Mesenchymal stem cell (in vitro differentiated cells and primary cell): ENCODE measurements at regions not wholly inside any gene's neighbourhood (a gene's known extent, or its start where the extent isn't known, plus 50 kb on each side); places are given as distances from the start of the nearest gene placed in this dataset.
"Not testable (repeated sequence)": the region's sequence is repeated elsewhere in the genome, so short reads cannot be mapped to it uniquely, and the experiment has no call there.

Source experiments
- DNase-seq: peaks from one replicate; pipeline ENCODE4 v3.0.0-alpha.2; 2013
- H2AFZ ChIP-seq: one replicate; pipeline ENCODE4 v1.6.1; 2013; ENCODE audit warnings: low read depth, mild to moderate bottlenecking, control low read depth, inconsistent platforms, low read length, moderate library complexity
- H2AK5ac ChIP-seq: 2 replicates; pipeline ENCODE4 v1.6.1; 2013; ENCODE audit warnings: low read length, moderate library complexity, mild to moderate bottlenecking, inconsistent platforms; ENCODE audit not compliant: severe bottlenecking
- H2BK120ac ChIP-seq: one replicate; pipeline ENCODE4 v1.6.1; 2013; ENCODE audit warnings: low read depth, mild to moderate bottlenecking, inconsistent platforms, low read length, moderate library complexity
- H2BK12ac ChIP-seq, 2 experiments: one replicate each; pipeline ENCODE4 v1.6.1; 2013; ENCODE audit warnings: inconsistent platforms in 2 of 2, low read length in 2 of 2, mild to moderate bottlenecking in 2 of 2, moderate library complexity in 2 of 2, control low read depth in 1 of 2
- H2BK15ac ChIP-seq: one replicate; pipeline ENCODE4 v1.6.1; 2013; ENCODE audit warnings: mild to moderate bottlenecking, low read depth, inconsistent platforms; ENCODE audit not compliant: poor library complexity, severe bottlenecking
- H2BK5ac ChIP-seq: 2 replicates; pipeline ENCODE4 v1.6.1; 2013; ENCODE audit warnings: low read depth, mild to moderate bottlenecking, low read length, control low read depth, inconsistent platforms; ENCODE audit not compliant: poor library complexity, severe bottlenecking
- H3K14ac ChIP-seq, 2 experiments: one replicate each; pipeline ENCODE4 v1.6.1; 2013; ENCODE audit warnings: inconsistent platforms in 2 of 2, low read length in 2 of 2, control low read depth in 1 of 2, mild to moderate bottlenecking in 1 of 2, moderate library complexity in 1 of 2
- H3K18ac ChIP-seq, 2 experiments: one replicate each; pipeline ENCODE4 v1.6.1; 2013; ENCODE audit warnings: inconsistent platforms in 2 of 2, low read length in 2 of 2, control low read depth in 1 of 2, low read depth in 1 of 2, mild to moderate bottlenecking in 1 of 2
- H3K23ac ChIP-seq, 2 experiments: one replicate each; pipeline ENCODE4 v1.6.1; 2013; ENCODE audit warnings: inconsistent platforms in 2 of 2, low read length in 2 of 2, mild to moderate bottlenecking in 2 of 2, moderate library complexity in 2 of 2, control low read depth in 1 of 2
- H3K27ac ChIP-seq: 2 replicates; pipeline ENCODE4 v1.5.1; 2013; ENCODE audit warnings: mild to moderate bottlenecking, moderate library complexity, low read length, control low read depth, inconsistent platforms; ENCODE audit not compliant: poor library complexity, severe bottlenecking
- H3K27me3 ChIP-seq, 2 experiments: 2 replicates each; pipeline versions ENCODE4 v1.6.1 to v1.7.0; 2013; ENCODE audit warnings: low read length in 2 of 2, mild to moderate bottlenecking in 2 of 2, moderate library complexity in 2 of 2, control low read depth in 1 of 2, inconsistent platforms in 1 of 2; ENCODE audit not compliant: control insufficient read depth in 1 of 2, insufficient read depth in 1 of 2
- H3K36me3 ChIP-seq, 2 experiments: 2 replicates each; pipeline versions ENCODE4 v1.6.1 to v1.7.0; 2013; ENCODE audit warnings: low read length in 2 of 2, control low read depth in 1 of 2, inconsistent platforms in 1 of 2, low read depth in 1 of 2, mild to moderate bottlenecking in 1 of 2; ENCODE audit not compliant: insufficient read depth in 2 of 2, control insufficient read depth in 1 of 2
- H3K4ac ChIP-seq, 2 experiments: one replicate each; pipeline ENCODE4 v1.6.1; 2013; ENCODE audit warnings: inconsistent platforms in 2 of 2, low read length in 2 of 2, mild to moderate bottlenecking in 2 of 2, moderate library complexity in 2 of 2, control low read depth in 1 of 2, low read depth in 1 of 2
- H3K4me1 ChIP-seq: 2 replicates; pipeline ENCODE4 v1.6.1; 2013; ENCODE audit warnings: low read depth, low read length, control low read depth; ENCODE audit not compliant: control insufficient read depth, insufficient read depth
- H3K4me2 ChIP-seq: 2 replicates; pipeline ENCODE4 v1.6.1; 2013; ENCODE audit warnings: low read length, mild to moderate bottlenecking, inconsistent platforms; ENCODE audit not compliant: poor library complexity, severe bottlenecking
- H3K4me3 ChIP-seq, 2 experiments: 2 replicates each; pipeline versions ENCODE4 v1.5.1 to v1.7.0; 2013; ENCODE audit warnings: low read length in 2 of 2, mild to moderate bottlenecking in 2 of 2, control low read depth in 1 of 2, low read depth in 1 of 2; ENCODE audit not compliant: insufficient read depth in 1 of 2
- H3K79me1 ChIP-seq: replicated peaks from 2 replicates; pipeline ENCODE4 v1.6.1; 2013; ENCODE audit warnings: mild to moderate bottlenecking, control low read depth, low read length, inconsistent platforms; ENCODE audit not compliant: poor library complexity, severe bottlenecking
- H3K9ac ChIP-seq: 2 replicates; pipeline ENCODE4 v1.7.0; 2013; ENCODE audit warnings: mild to moderate bottlenecking, low read length, moderate library complexity
- H3K9me3 ChIP-seq: 2 replicates; pipeline ENCODE4 v1.7.0; 2013; ENCODE audit warnings: mild to moderate bottlenecking, low read length; ENCODE audit not compliant: control insufficient read depth
- H4K8ac ChIP-seq: one replicate; pipeline ENCODE4 v1.6.1; 2013; ENCODE audit warnings: inconsistent platforms, mild to moderate bottlenecking, low read length, moderate library complexity
- H4K91ac ChIP-seq: one replicate; pipeline ENCODE4 v1.6.1; 2013; ENCODE audit warnings: mild to moderate bottlenecking, low read length, inconsistent platforms
- WGBS: methylation state at CpG from one replicate; pipeline ENCODE4 v1.1.7; 2013; ENCODE audit warnings: mixed read lengths; 5-methylcytosine and 5-hydroxymethylcytosine counted together

- H3K4me1 ChIP-seq, result no peaks in the 10 kb centered on the region
- no peak for DNase-seq
- no peak overlapping the region for H3K14ac ChIP-seq
- H3K9me3 ChIP-seq, result no peaks in the 10 kb centered on the region
- no peak overlapping the region for H2AK5ac ChIP-seq
- no peak overlapping the region for H4K91ac ChIP-seq
- H3K4ac ChIP-seq, result no peak overlapping the region
- 97% methylated on average over 9 of the region's 9 CpGs for WGBS
- no peak overlapping the region for H3K23ac ChIP-seq
- no peak overlapping the region for H2BK15ac ChIP-seq
- H4K8ac ChIP-seq, result no peak overlapping the region
- H3K4me2 ChIP-seq, result no peak overlapping the region
- no peak overlapping the region for H3K27ac ChIP-seq
- no peak overlapping the region for H3K4me3 ChIP-seq
- no peak overlapping the region for H2AFZ ChIP-seq
- no peak overlapping the region for H3K9ac ChIP-seq
- no peak overlapping the region for H2BK5ac ChIP-seq
- no peak overlapping the region for H3K18ac ChIP-seq
- peaks cover 19 to 74% of the 10 kb centered on the region in 2 experiments for H3K27me3 ChIP-seq
- no peaks in the 10 kb centered on the region for H3K79me1 ChIP-seq
- no peak overlapping the region for H2BK12ac ChIP-seq
- no peaks in the 10 kb centered on the region for H3K36me3 ChIP-seq
- H2BK120ac ChIP-seq, result no peak overlapping the region
Measured at GRCh38 chr5:142210011-142210410, 101.4 kb downstream of the NDFIP1 start.

- Histone ChIP-seq H3K79me1 (no peaks in the 10 kb centered on the region), H3K4me1 (peaks cover 7% of the 10 kb centered on the region), H3K27ac (no peak overlapping the region), H3K9me3 (no peaks in the 10 kb centered on the region), H3K18ac (no peak overlapping the region), H3K4me2 (no peak overlapping the region), H3K23ac (no peak overlapping the region), H3K4me3 (no peak overlapping the region), H3K9ac (no peak overlapping the region), H2BK120ac (no peak overlapping the region), H3K14ac (no peak overlapping the region), H3K4ac (no peak overlapping the region), H4K91ac (no peak overlapping the region), H4K8ac (no peak overlapping the region), H2AK5ac (no peak overlapping the region), H3K27me3 (peaks cover 19 to 80% of the 10 kb centered on the region in 2 experiments), H2BK12ac (no peak overlapping the region), H3K36me3 (no peaks in the 10 kb centered on the region), H2BK5ac (no peak overlapping the region), H2AFZ (no peak overlapping the region), H2BK15ac (no peak overlapping the region)
- DNase-seq, result no peak
- WGBS, result 85% methylated on average over 4 of the region's 8 CpGs
Measured at GRCh38 chr5:142208777-142209312, 100.3 kb downstream of the NDFIP1 start.

DNA sequence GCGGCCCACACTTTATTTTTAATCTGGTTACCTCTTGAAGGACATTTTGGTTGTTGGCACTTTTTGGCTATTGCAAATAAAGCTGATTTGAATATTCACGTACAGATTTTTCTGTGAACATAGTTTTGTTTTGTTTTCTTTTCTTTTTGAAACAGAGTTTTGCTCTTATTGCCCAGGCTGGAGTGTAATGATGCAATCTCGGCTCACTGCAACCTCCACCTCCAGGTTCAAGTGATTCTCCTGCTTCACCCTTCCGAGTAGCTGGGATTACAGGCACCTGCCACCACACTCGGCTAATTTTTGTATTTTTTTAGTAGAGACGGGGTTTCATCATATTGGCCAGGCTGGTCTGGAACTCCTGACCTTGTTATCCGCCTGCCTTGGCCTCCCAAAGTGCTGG lies 99.7 kb downstream of the NDFIP1 start:
- not testable (repeated sequence) for H2BK12ac ChIP-seq, H3K4me1 ChIP-seq, H2AFZ ChIP-seq, H3K4me3 ChIP-seq, H4K91ac ChIP-seq, H3K14ac ChIP-seq, H3K79me1 ChIP-seq, DNase-seq, H2BK5ac ChIP-seq, H3K4ac ChIP-seq, H2BK15ac ChIP-seq, H2BK120ac ChIP-seq, H3K36me3 ChIP-seq, H3K18ac ChIP-seq, H3K27ac ChIP-seq, H2AK5ac ChIP-seq, H3K23ac ChIP-seq, H3K9me3 ChIP-seq, H4K8ac ChIP-seq, H3K4me2 ChIP-seq, H3K9ac ChIP-seq
- 89% methylated on average over 7 of the region's 7 CpGs for WGBS
- H3K27me3 ChIP-seq, result peaks cover 19 to 80% of the 10 kb centered on the region in 2 experiments

GRCh38 chr5:142206801-142207200 lies 98.2 kb downstream of the NDFIP1 start:
- Histone ChIP-seq H2BK12ac (no peak overlapping the region), H3K14ac (no peak overlapping the region), H3K4me1 (peaks cover 7% of the 10 kb centered on the region), H2BK15ac (no peak overlapping the region), H2AFZ (no peak overlapping the region), H2BK120ac (no peak overlapping the region), H2AK5ac (no peak overlapping the region), H3K36me3 (no peaks in the 10 kb centered on the region), H4K8ac (no peak overlapping the region), H3K4ac (no peak overlapping the region), H3K18ac (no peak overlapping the region), H3K9me3 (no peaks in the 10 kb centered on the region), H3K79me1 (no peaks in the 10 kb centered on the region), H3K27me3 (peaks cover 19 to 71% of the 10 kb centered on the region in 2 experiments), H3K27ac (no peak overlapping the region), H4K91ac (no peak overlapping the region), H3K23ac (no peak overlapping the region), H3K4me2 (no peak overlapping the region), H3K9ac (no peak overlapping the region), H2BK5ac (no peak overlapping the region), H3K4me3 (no peak overlapping the region)
- WGBS, result 0% methylated on average over 1 of the region's 2 CpGs
- no peak for DNase-seq
